H9 (cell line): ENCODE measurements at regions not wholly inside any gene's neighbourhood (a gene's known extent, or its start where the extent isn't known, plus 50 kb on each side); places are given as distances from the start of the nearest gene placed in this dataset.

ENCODE experiments used
- DNase-seq: peaks from one replicate; pipeline ENCODE4 v3.0.0-alpha.2; 2017
- H2AFZ ChIP-seq: one replicate; pipeline ENCODE4 v1.6.1; 2013; ENCODE audit warnings: mild to moderate bottlenecking, low read length, control low read depth, moderate library complexity
- H2AK5ac ChIP-seq: 2 replicates; pipeline ENCODE4 v1.6.1; 2013; ENCODE audit warnings: low read length, control low read depth, mixed read lengths; ENCODE audit not compliant: insufficient read length
- H2BK120ac ChIP-seq: one replicate; pipeline ENCODE4 v1.6.1; 2013; ENCODE audit warnings: low read depth, mild to moderate bottlenecking, low read length, control low read depth, inconsistent platforms; ENCODE audit not compliant: poor library complexity, severe bottlenecking
- H2BK12ac ChIP-seq: 2 replicates; pipeline ENCODE4 v1.6.1; 2013; ENCODE audit warnings: low read length, control low read depth, mixed read lengths, low read depth; ENCODE audit not compliant: insufficient read length
- H2BK15ac ChIP-seq: 2 replicates; pipeline ENCODE4 v1.6.1; 2013; ENCODE audit warnings: low read depth, low read length, control low read depth
- H2BK20ac ChIP-seq: one replicate; pipeline ENCODE4 v1.6.1; 2013; ENCODE audit warnings: low read depth, mild to moderate bottlenecking, low read length, control low read depth, inconsistent platforms; ENCODE audit not compliant: poor library complexity, severe bottlenecking
- H2BK5ac ChIP-seq: 2 replicates; pipeline ENCODE4 v1.6.1; 2013; ENCODE audit warnings: low read length, control low read depth, mixed read lengths; ENCODE audit not compliant: insufficient read length
- H3K14ac ChIP-seq: 2 replicates; pipeline ENCODE4 v1.6.1; 2013; ENCODE audit warnings: low read length, control low read depth; ENCODE audit not compliant: insufficient read depth
- H3K18ac ChIP-seq: 2 replicates; pipeline ENCODE4 v1.6.1; 2013; ENCODE audit warnings: low read depth, mild to moderate bottlenecking, mixed read lengths, low read length, control low read depth; ENCODE audit not compliant: insufficient read length
- H3K23ac ChIP-seq: 2 replicates; pipeline ENCODE4 v1.6.1; 2013; ENCODE audit warnings: low read length, control low read depth, mixed read lengths, low read depth; ENCODE audit not compliant: insufficient read length
- H3K23me2 ChIP-seq: 2 replicates; pipeline ENCODE4 v1.6.1; 2013; ENCODE audit warnings: low read depth, mild to moderate bottlenecking, mixed read lengths, low read length, control low read depth; ENCODE audit not compliant: insufficient read length, poor library complexity, severe bottlenecking
- H3K27ac ChIP-seq: 2 replicates; pipeline ENCODE4 v1.5.1; 2013; ENCODE audit warnings: low read length, control low read depth, mixed read lengths, low read depth; ENCODE audit not compliant: insufficient read length
- H3K27me3 ChIP-seq: 2 replicates; pipeline ENCODE4 v1.6.1; 2013; ENCODE audit warnings: low read length, control low read depth, inconsistent platforms; ENCODE audit not compliant: insufficient read depth
- H3K4ac ChIP-seq: 2 replicates; pipeline ENCODE4 v1.6.1; 2013; ENCODE audit warnings: low read depth, mild to moderate bottlenecking, control low read depth, inconsistent platforms, low read length, moderate library complexity
- H3K4me1 ChIP-seq: 2 replicates; pipeline ENCODE4 v1.6.1; 2013; ENCODE audit warnings: low read length, control low read depth, inconsistent platforms; ENCODE audit not compliant: insufficient read depth
- H3K4me2 ChIP-seq: 2 replicates; pipeline ENCODE4 v1.6.1; 2013; ENCODE audit warnings: low read length, control low read depth, mixed read lengths; ENCODE audit not compliant: insufficient read length, insufficient read depth
- H3K56ac ChIP-seq: 2 replicates; pipeline ENCODE4 v1.6.1; 2013; ENCODE audit warnings: low read depth, mild to moderate bottlenecking, mixed read lengths, low read length, control low read depth; ENCODE audit not compliant: insufficient read length
- H3K79me1 ChIP-seq: 2 replicates; pipeline ENCODE4 v1.6.1; 2013; ENCODE audit warnings: low read depth, mild to moderate bottlenecking, moderate library complexity, low read length, control low read depth, inconsistent platforms; ENCODE audit not compliant: insufficient read depth, poor library complexity, severe bottlenecking
- H3K79me2 ChIP-seq: 2 replicates; pipeline ENCODE4 v1.6.1; 2013; ENCODE audit warnings: low read length, control low read depth, inconsistent platforms; ENCODE audit not compliant: insufficient read depth
- H3K9ac ChIP-seq: 2 replicates; pipeline ENCODE4 v1.6.1; 2013; ENCODE audit warnings: low read length, control low read depth, mixed read lengths; ENCODE audit not compliant: insufficient read length; ENCODE audit errors: extremely low read depth
- H3K9me3 ChIP-seq: one replicate; pipeline ENCODE4 v1.6.1; 2013; ENCODE audit warnings: low read depth, low read length, inconsistent platforms; ENCODE audit not compliant: control insufficient read depth
- H3T11ph ChIP-seq: one replicate; pipeline ENCODE4 v1.6.1; 2013; ENCODE audit warnings: mild to moderate bottlenecking, low read length, control low read depth, inconsistent platforms
- H4K20me1 ChIP-seq: one replicate; pipeline ENCODE4 v1.6.1; 2013; ENCODE audit not compliant: control insufficient read depth, insufficient read length, insufficient read depth
- H4K5ac ChIP-seq: 2 replicates; pipeline ENCODE4 v1.6.1; 2013; ENCODE audit warnings: low read depth, mild to moderate bottlenecking, mixed read lengths, low read length, control low read depth; ENCODE audit not compliant: insufficient read length
- H4K8ac ChIP-seq: replicated peaks from 2 replicates; pipeline ENCODE4 v1.6.1; 2013; ENCODE audit warnings: low read length, control low read depth, mixed read lengths, low read depth; ENCODE audit not compliant: insufficient read length
- H4K91ac ChIP-seq: 2 replicates; pipeline ENCODE4 v1.6.1; 2013; ENCODE audit warnings: low read depth, mild to moderate bottlenecking, moderate library complexity, mixed read lengths, low read length, control low read depth; ENCODE audit not compliant: insufficient read length
- H3K27ac Mint-ChIP-seq, 3 experiments: 2 replicates in 2 of 3; 3 replicates in 1 of 3; pipeline ENCODE4 v1.8.0; 2020 to 2021; ENCODE audit warnings: mixed read lengths in 3 of 3, mild to moderate bottlenecking in 1 of 3, moderate library complexity in 1 of 3
- H3K27me3 Mint-ChIP-seq: 2 replicates; pipeline ENCODE4 v1.8.0; 2021; ENCODE audit warnings: low read depth, mild to moderate bottlenecking, moderate library complexity, mixed read lengths
- H3K36me3 Mint-ChIP-seq, 3 experiments: 2 replicates in 2 of 3; 3 replicates in 1 of 3; pipeline ENCODE4 v1.8.0; 2020 to 2021; ENCODE audit warnings: low read depth in 3 of 3, mixed read lengths in 3 of 3; ENCODE audit not compliant: insufficient read depth in 1 of 3
- H3K4me1 Mint-ChIP-seq, 2 experiments: 2 replicates each; pipeline ENCODE4 v1.8.0; 2020; ENCODE audit warnings: mixed read lengths in 2 of 2
- H3K4me3 Mint-ChIP-seq, 2 experiments: 2 replicates in 1 of 2; 3 replicates in 1 of 2; pipeline ENCODE4 v1.8.0; 2020 to 2021; ENCODE audit warnings: mild to moderate bottlenecking in 2 of 2, mixed read lengths in 2 of 2, moderate library complexity in 1 of 2
- H3K9me3 Mint-ChIP-seq, 2 experiments: 2 replicates in 1 of 2; 3 replicates in 1 of 2; pipeline ENCODE4 v1.8.0; 2020; ENCODE audit warnings: mild to moderate bottlenecking in 2 of 2, mixed read lengths in 2 of 2, moderate library complexity in 1 of 2
- WGBS: extraction: QIAGEN DNeasy Blood & Tissue Kit; methylation state at CpG from one replicate; pipeline ENCODE4 v1.1.7; 2013; ENCODE audit warnings: missing lambda C conversion rate, low lambda C conversion rate, mixed read lengths; ENCODE audit not compliant: insufficient read length; ENCODE audit errors: extremely low coverage; 5-methylcytosine and 5-hydroxymethylcytosine counted together
- TF ChIP-seq, protein P1 (sequence below): fragments of 200-600 bp; sonication (generic); conservative IDR thresholded peaks from 3 replicates; pipeline ENCODE4 v1.8.0; 2021; ENCODE audit warnings: antibody characterized with exemption, mild to moderate bottlenecking

DNA sequence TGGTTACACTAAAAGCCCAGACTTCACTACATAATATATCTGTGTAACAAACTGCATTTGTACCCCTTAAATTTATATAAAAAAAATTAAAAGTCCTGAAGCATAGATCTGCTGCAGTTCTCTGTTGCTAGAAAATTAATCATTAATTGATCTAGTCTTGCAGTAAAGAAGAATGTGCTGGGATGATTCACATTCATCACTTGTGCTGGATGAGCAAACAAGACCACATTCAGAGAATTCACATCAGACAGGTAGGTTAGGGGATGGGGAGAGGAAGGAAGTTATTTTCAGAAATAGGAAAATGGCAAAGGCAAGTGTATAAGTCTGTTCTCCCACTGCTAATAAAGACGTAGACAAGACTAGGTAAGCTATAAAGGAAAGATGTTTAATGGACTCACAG is 1019.0 kb downstream of the KCNMA1 start:
- Histone ChIP-seq H2AK5ac (no peak overlapping the region), H3K4me2 (no peak overlapping the region), H3K9ac (no peak overlapping the region), H4K20me1 (no peaks in the 10 kb centered on the region), H4K5ac (no peak overlapping the region), H3K18ac (no peak overlapping the region), H4K91ac (no peak overlapping the region), H2BK20ac (no peak overlapping the region), H3K56ac (no peak overlapping the region), H3K27ac (no peak overlapping the region), H3K27me3 (no peaks in the 10 kb centered on the region), H3T11ph (no peak overlapping the region), H2BK15ac (no peak overlapping the region), H3K9me3 (no peaks in the 10 kb centered on the region), H3K23ac (no peak overlapping the region), H2AFZ (no peak overlapping the region), H2BK120ac (no peak overlapping the region), H3K14ac (no peak overlapping the region), H3K4ac (no peak overlapping the region), H3K4me1 (no peaks in the 10 kb centered on the region), H3K79me1 (no peaks in the 10 kb centered on the region), H4K8ac (no peak overlapping the region), H3K79me2 (no peaks in the 10 kb centered on the region), H3K23me2 (no peaks in the 10 kb centered on the region), H2BK5ac (no peak overlapping the region), H2BK12ac (no peak overlapping the region)
- Mint-ChIP-seq H3K36me3 (peaks cover 8 to 15% (median 14%) of the 10 kb centered on the region in 3 experiments; a peak in 6 of 7 replicates), H3K4me1 (no peaks in the 10 kb centered on the region), H3K27me3 (no peaks in the 10 kb centered on the region), H3K9me3 (peaks cover 14 to 17% of the 10 kb centered on the region in 2 experiments), H3K4me3 (no peak overlapping the region), H3K27ac (no peak overlapping the region)
- TF ChIP-seq, protein P1, sequence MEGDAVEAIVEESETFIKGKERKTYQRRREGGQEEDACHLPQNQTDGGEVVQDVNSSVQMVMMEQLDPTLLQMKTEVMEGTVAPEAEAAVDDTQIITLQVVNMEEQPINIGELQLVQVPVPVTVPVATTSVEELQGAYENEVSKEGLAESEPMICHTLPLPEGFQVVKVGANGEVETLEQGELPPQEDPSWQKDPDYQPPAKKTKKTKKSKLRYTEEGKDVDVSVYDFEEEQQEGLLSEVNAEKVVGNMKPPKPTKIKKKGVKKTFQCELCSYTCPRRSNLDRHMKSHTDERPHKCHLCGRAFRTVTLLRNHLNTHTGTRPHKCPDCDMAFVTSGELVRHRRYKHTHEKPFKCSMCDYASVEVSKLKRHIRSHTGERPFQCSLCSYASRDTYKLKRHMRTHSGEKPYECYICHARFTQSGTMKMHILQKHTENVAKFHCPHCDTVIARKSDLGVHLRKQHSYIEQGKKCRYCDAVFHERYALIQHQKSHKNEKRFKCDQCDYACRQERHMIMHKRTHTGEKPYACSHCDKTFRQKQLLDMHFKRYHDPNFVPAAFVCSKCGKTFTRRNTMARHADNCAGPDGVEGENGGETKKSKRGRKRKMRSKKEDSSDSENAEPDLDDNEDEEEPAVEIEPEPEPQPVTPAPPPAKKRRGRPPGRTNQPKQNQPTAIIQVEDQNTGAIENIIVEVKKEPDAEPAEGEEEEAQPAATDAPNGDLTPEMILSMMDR, result no peak
- no CpG with 5 or more reads among the region's 1 CpG for WGBS
- DNase-seq, result no peak
